ACC112 (cell line): ENCODE measurements at regions not wholly inside any gene's neighbourhood (a gene's known extent, or its start where the extent isn't known, plus 50 kb on each side); places are given as distances from the start of the nearest gene placed in this dataset.
A peak's percentile ranks its signal among the peaks of the same experiment; 100 is the strongest.

Source experiments
- H2AFZ ChIP-seq: fragments of 200-600 bp; sonication (generic); one replicate; pipeline ENCODE4 v1.6.0; 2017; ENCODE audit warnings: antibody characterized with exemption, low read length; ENCODE audit not compliant: unreplicated experiment
- H3K27ac ChIP-seq: fragments of 200-600 bp; sonication (generic); 2 replicates; pipeline ENCODE4 v1.5.1; 2014; ENCODE audit warnings: low read depth, mild to moderate bottlenecking, antibody characterized with exemption, low read length, moderate library complexity
- H3K27me3 ChIP-seq: fragments of 200-600 bp; sonication (generic); 2 replicates; pipeline ENCODE4 v1.6.1; 2014; ENCODE audit warnings: mild to moderate bottlenecking, antibody characterized with exemption, low read length, moderate library complexity, mixed read lengths; ENCODE audit not compliant: insufficient read depth
- H3K36me3 ChIP-seq: fragments of 200-600 bp; sonication (generic); 2 replicates; pipeline ENCODE4 v1.6.1; 2016; ENCODE audit warnings: mild to moderate bottlenecking, antibody characterized with exemption, low read length, moderate library complexity, mixed read lengths; ENCODE audit not compliant: insufficient read depth
- H3K4me1 ChIP-seq: fragments of 200-600 bp; sonication (generic); one replicate; pipeline ENCODE4 v1.6.1; 2016; ENCODE audit warnings: low read length, mixed read lengths; ENCODE audit not compliant: insufficient read depth, unreplicated experiment, control insufficient read depth
- H3K4me3 ChIP-seq: fragments of 200-600 bp; sonication (generic); 2 replicates; pipeline ENCODE4 v1.5.1; 2014; ENCODE audit warnings: mild to moderate bottlenecking, low read depth, low read length
- H3K79me2 ChIP-seq: fragments of 200-600 bp; sonication (generic); one replicate; pipeline ENCODE4 v1.6.0; 2016; ENCODE audit warnings: low read length; ENCODE audit not compliant: control insufficient read depth, unreplicated experiment, insufficient read depth

DNA sequence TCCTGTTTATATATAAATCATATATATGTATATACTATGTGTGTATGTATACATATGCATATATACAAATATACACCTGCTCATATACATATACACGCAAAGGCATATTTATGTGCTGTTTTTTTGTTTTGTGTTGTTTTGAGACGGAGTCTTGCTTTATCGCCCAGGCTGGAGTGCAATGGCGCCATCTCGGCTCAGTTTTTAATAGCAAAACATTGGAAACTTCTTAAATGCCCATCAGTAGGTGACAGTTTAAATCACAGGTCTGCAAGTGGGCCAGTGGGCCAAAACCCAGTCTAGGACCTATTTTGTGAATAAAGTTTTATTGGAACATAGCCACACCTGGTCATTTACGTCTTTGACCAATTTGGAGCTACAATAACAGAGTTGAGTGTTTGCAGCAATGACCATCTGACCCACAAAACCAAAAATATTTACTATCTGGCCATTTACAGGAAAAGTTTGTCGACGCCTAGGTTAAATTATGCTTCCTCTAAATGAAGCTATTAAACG lies 132.3 kb downstream of the TOMM20 start:
- H3K4me3 ChIP-seq: no peak overlapping the region
- H3K79me2 ChIP-seq: no peaks in the 10 kb centered on the region

GRCh38 chr1:234994436-234995295 lies 134.0 kb downstream of the TOMM20 start:
- no peaks in the 10 kb centered on the region for H3K79me2 ChIP-seq
- no peak overlapping the region for H3K27ac ChIP-seq
- no peak overlapping the region for H2AFZ ChIP-seq
- H3K36me3 ChIP-seq: no peaks in the 10 kb centered on the region
- H3K4me3 ChIP-seq: no peak overlapping the region
- peaks cover 25% of the 10 kb centered on the region for H3K4me1 ChIP-seq
- H3K27me3 ChIP-seq: no peaks in the 10 kb centered on the region

More for the DNA sequence above, 132.3 kb downstream of the TOMM20 start:
- Histone ChIP-seq H3K4me1 (peaks cover 25% of the 10 kb centered on the region), H3K27ac (peak overlapping the region; percentile 95), H2AFZ (no peak overlapping the region), H3K27me3 (no peaks in the 10 kb centered on the region), H3K36me3 (no peaks in the 10 kb centered on the region)

DNA sequence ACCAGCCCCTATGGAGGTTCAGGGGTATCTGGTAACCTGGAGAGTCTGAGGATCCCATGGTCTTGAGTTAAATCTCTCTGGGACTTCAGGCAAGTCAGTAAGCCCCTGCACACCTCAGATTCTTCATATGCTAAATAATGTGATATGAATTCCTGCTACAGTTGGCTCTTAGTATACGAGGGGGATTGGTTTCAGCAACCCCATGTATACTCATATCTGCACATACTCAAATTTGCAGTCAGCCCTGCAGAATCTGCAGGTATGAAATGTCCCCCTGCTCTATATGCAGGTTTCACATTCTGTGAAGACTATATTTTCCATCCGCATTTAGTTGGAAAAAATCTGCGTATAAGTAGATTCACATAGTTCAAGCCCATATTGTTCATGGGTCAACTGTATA lies 136.6 kb downstream of the TOMM20 start:
- Histone ChIP-seq H3K4me1 (peaks cover 28% of the 10 kb centered on the region), H3K36me3 (no peaks in the 10 kb centered on the region), H3K27ac (no peak overlapping the region), H2AFZ (no peak overlapping the region), H3K79me2 (no peaks in the 10 kb centered on the region), H3K4me3 (no peak overlapping the region), H3K27me3 (no peaks in the 10 kb centered on the region)

- H2AFZ ChIP-seq: no peak overlapping the region
- no peaks in the 10 kb centered on the region for H3K79me2 ChIP-seq
- H3K4me3 ChIP-seq: no peak overlapping the region
- no peaks in the 10 kb centered on the region for H3K27me3 ChIP-seq
- no peak overlapping the region for H3K27ac ChIP-seq
- peaks cover 27% of the 10 kb centered on the region for H3K4me1 ChIP-seq
- no peaks in the 10 kb centered on the region for H3K36me3 ChIP-seq
These were observed 137.5 kb downstream of the TOMM20 start for GRCh38 chr1:234990874-234991801.

- no peak overlapping the region for H3K27ac ChIP-seq
- H2AFZ ChIP-seq: no peak overlapping the region
- no peak overlapping the region for H3K4me3 ChIP-seq
- H3K79me2 ChIP-seq: no peaks in the 10 kb centered on the region
- H3K36me3 ChIP-seq: no peaks in the 10 kb centered on the region
- no peaks in the 10 kb centered on the region for H3K27me3 ChIP-seq
- peaks cover 30% of the 10 kb centered on the region for H3K4me1 ChIP-seq
These were observed 138.3 kb downstream of the TOMM20 start for GRCh38 chr1:234990328-234990675.

- H3K4me1 ChIP-seq: peaks cover 36% of the 10 kb centered on the region
- no peaks in the 10 kb centered on the region for H3K27me3 ChIP-seq
- no peak overlapping the region for H2AFZ ChIP-seq
- no peaks in the 10 kb centered on the region for H3K79me2 ChIP-seq
- H3K36me3 ChIP-seq: no peaks in the 10 kb centered on the region
- peak overlapping the region; percentile 100; the same call in 1 of the 2 replicates for H3K27ac ChIP-seq
- no peak overlapping the region for H3K4me3 ChIP-seq
These were observed 138.9 kb downstream of the TOMM20 start for GRCh38 chr1:234989479-234990327.

DNA sequence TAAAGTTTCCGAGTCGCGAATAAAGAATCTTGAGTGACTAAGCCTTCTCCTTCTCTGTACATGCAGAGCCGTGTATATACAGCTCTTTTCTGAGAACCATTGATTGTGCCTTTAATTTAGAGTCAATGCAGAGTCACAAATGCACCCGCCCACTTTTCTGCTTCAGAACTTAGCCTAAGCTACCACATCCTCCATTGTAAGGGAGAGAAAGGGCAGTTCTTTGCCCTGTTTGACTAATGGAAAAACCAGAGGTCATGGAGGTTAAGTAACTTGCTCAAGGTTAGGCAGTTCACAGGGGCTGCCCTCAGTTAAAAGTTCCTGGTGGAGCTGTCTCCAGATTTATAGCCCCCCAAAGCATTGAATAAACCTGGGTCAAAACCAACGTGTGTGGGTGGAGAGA lies 139.6 kb downstream of the TOMM20 start:
- Histone ChIP-seq H3K4me1 (peaks cover 43% of the 10 kb centered on the region), H3K79me2 (no peaks in the 10 kb centered on the region), H2AFZ (no peak overlapping the region), H3K36me3 (no peaks in the 10 kb centered on the region), H3K27ac (peak overlapping the region; percentile 100), H3K27me3 (no peaks in the 10 kb centered on the region), H3K4me3 (no peak overlapping the region)

DNA sequence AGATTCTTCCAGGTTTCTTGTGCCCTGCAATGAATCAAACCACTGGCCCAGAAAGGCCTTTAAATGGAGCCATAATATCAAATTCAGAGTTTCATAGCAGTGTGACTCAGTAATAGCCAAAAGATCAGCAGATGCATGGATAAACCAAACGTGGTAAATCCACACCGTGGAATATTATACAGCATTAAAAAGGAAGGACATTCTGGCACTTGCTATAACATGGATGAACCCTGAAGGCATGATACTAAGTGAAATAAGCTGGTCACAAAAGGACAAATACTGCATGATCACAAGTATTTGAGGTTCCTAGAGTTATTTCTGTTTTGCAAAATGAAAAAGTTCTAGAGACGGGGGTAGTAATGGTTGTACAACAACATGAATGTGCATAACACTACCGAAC lies 140.1 kb downstream of the TOMM20 start:
- Histone ChIP-seq H3K4me1 (peaks cover 48% of the 10 kb centered on the region), H3K4me3 (no peak overlapping the region), H3K27ac (peak overlapping the region; percentile 100), H3K27me3 (no peaks in the 10 kb centered on the region), H3K36me3 (no peaks in the 10 kb centered on the region), H2AFZ (no peak overlapping the region), H3K79me2 (no peaks in the 10 kb centered on the region)

- Histone ChIP-seq H3K36me3 (no peaks in the 10 kb centered on the region), H2AFZ (no peak overlapping the region), H3K4me1 (peaks cover 49% of the 10 kb centered on the region), H3K4me3 (no peak overlapping the region), H3K27me3 (no peaks in the 10 kb centered on the region), H3K27ac (peak overlapping the region; percentile 100), H3K79me2 (no peaks in the 10 kb centered on the region)
These were observed 140.5 kb downstream of the TOMM20 start for GRCh38 chr1:234988155-234988517.
